IPS-15b (cell line): ENCODE measurements at regions not wholly inside any gene's neighbourhood (a gene's known extent, or its start where the extent isn't known, plus 50 kb on each side); places are given as distances from the start of the nearest gene placed in this dataset.

Experiments used
- H3K27me3 ChIP-seq: one replicate; pipeline ENCODE4 v1.6.1; 2013; ENCODE audit warnings: low read length; ENCODE audit not compliant: control insufficient read depth, insufficient read depth
- H3K36me3 ChIP-seq: one replicate; pipeline ENCODE4 v1.6.1; 2013; ENCODE audit warnings: low read length; ENCODE audit not compliant: control insufficient read depth, insufficient read depth
- H3K4me1 ChIP-seq: one replicate; pipeline ENCODE4 v1.6.1; 2013; ENCODE audit warnings: mild to moderate bottlenecking, low read length; ENCODE audit not compliant: control insufficient read depth, insufficient read depth
- H3K4me3 ChIP-seq: one replicate; pipeline ENCODE4 v1.5.1; 2013; ENCODE audit warnings: low read depth, low read length
- H3K9ac ChIP-seq: one replicate; pipeline ENCODE4 v1.6.1; 2013; ENCODE audit warnings: low read depth, mild to moderate bottlenecking, low read length
- H3K9me3 ChIP-seq: one replicate; pipeline ENCODE4 v1.6.1; 2013; ENCODE audit warnings: mild to moderate bottlenecking, low read length; ENCODE audit not compliant: control insufficient read depth, insufficient read depth

DNA sequence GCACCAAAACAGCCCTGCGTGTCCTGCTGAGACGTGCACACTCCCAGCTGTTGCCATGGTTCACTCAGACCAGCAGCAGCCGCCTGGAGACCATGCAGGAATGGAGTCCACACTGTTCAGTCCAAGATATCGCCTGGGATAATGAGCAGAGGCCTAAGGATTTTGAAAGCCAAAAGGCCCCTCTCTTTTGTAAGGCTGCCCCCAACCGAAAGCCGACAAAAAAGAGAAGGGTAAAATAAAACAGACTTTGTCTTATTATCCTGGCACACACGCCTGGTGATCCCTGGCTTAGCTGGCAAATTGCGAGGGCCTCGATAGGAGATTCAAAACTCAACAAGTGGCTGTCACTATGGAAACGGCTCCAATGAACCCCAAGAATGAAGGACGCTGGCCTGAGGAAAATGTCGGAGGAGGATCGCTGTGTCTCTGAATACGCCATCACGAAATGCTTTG, 263.6 kb downstream of the SKIDA1 start:
- Histone ChIP-seq H3K4me1 (no peaks in the 10 kb centered on the region), H3K9me3 (no peaks in the 10 kb centered on the region), H3K27me3 (no peaks in the 10 kb centered on the region), H3K9ac (no peak overlapping the region), H3K4me3 (no peak overlapping the region), H3K36me3 (no peaks in the 10 kb centered on the region)

DNA sequence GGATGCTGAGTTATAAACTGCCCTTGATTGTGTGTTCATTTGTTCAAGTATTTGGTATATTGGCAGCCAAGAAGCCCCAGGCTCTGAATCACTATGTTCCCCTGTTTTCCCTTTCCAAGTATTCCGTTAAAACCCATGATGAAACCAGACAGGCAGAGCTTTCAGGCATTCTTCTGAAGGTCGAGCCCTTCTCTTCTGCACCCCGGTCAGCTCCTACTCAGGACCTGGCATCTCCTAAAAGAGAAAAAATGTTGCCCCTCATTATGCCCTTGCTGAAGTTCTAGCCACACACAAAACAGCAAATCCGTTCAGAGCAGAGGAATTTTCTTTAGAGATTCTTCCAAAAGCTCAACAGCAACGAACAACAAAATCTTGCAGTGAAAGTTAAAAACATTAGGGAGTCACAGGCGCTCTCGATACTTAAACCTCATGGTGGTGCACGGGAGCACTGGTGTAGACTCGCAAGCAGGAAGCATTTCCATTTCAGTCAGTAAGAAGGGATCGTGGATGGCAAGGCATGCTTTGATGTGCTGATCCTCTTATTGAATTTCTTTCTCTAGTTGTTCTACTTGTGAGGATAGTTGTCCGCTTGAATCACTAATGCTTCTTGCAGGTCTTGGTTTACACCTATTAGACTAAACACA, 264.9 kb downstream of the SKIDA1 start:
- no peaks in the 10 kb centered on the region for H3K9me3 ChIP-seq
- no peaks in the 10 kb centered on the region for H3K4me1 ChIP-seq
- no peak overlapping the region for H3K4me3 ChIP-seq
- H3K9ac ChIP-seq = no peak overlapping the region
- no peaks in the 10 kb centered on the region for H3K27me3 ChIP-seq
- no peaks in the 10 kb centered on the region for H3K36me3 ChIP-seq

DNA sequence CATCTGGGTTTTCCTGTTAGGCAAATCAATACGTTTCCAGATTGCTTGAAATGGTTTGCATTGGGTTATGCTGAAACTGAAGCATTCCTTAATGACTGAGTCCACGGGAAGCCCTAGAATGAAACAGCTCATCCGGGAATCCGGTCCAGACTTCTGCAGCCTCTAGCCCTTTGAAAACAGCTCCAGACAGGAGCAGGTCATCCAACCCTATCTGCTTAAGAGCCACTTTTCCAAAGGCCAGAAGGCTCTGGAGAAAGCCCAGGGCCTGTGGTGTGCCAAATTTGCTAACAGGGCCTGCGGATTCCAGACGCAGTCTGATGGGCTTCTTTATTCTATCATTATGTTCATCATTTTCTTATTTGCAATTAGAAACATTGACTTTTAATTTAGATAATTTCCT, 265.4 kb downstream of the SKIDA1 start:
- no peaks in the 10 kb centered on the region for H3K4me1 ChIP-seq
- no peak overlapping the region for H3K9ac ChIP-seq
- H3K4me3 ChIP-seq = no peak overlapping the region
- no peaks in the 10 kb centered on the region for H3K9me3 ChIP-seq
- H3K27me3 ChIP-seq = no peaks in the 10 kb centered on the region
- H3K36me3 ChIP-seq = no peaks in the 10 kb centered on the region

DNA sequence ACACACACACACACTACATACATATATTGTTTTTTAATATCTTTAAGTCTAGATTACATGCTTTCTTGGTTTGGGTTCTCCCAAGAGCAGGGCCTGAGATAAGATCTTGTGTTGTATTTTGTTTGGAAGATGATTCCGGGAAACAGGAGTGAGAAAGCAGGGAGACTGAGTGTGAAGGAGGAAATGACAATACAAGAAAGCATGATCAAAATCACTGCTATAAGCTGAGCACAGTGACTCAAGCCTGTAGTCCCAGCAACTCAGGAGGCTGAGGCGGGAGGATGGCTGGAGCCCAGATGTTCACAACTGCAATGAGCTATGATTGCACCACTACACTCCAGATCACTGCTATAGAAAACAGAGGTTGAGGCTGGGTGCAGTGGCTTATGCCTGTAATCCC, 267.6 kb downstream of the SKIDA1 start:
- Histone ChIP-seq H3K4me3 (no peak overlapping the region), H3K4me1 (no peaks in the 10 kb centered on the region), H3K27me3 (no peaks in the 10 kb centered on the region), H3K9ac (no peak overlapping the region), H3K9me3 (no peaks in the 10 kb centered on the region), H3K36me3 (no peaks in the 10 kb centered on the region)

DNA sequence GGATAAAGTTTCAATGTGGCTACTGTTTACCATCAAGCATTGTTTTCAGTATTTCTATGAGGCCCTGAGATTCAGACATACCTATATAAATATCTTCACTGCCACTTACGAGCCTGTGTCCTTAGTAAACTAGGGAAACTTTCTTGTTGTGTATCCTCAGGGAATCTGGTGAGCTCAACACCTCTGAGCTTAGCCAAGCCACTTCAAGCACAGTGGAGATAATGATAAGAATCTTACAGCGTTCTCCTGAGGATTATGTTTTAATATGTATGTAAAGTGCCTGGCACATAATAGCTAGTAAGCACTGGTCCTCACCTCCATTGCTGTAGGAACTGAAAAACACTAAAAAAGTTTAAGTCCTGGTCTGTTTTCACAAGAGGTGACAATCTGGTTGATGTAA, 268.3 kb downstream of the SKIDA1 start:
- H3K9me3 ChIP-seq = no peaks in the 10 kb centered on the region

DNA sequence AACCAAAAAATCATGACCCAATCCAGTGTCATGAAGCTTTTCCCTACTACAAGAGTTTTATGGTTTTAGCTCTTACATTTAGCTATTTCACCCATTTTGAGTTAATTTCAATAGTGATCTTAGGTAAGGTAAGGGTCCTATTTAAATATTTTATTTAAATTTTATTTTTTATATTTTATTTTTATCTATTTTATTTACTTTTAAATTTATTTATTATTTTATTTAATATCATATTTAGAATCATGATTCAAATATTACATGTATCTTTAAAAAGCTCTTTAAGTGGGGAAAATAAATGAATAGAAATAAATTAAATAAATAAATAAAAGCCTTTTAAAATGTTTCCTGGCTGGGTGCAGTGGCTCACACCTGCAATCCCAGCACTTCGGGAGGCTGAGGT, 276.0 kb downstream of the SKIDA1 start:
- no peaks in the 10 kb centered on the region for H3K4me1 ChIP-seq
- H3K4me3 ChIP-seq = no peak overlapping the region
- no peak overlapping the region for H3K9ac ChIP-seq
- H3K36me3 ChIP-seq = no peaks in the 10 kb centered on the region
- H3K9me3 ChIP-seq = no peaks in the 10 kb centered on the region
- no peaks in the 10 kb centered on the region for H3K27me3 ChIP-seq

More for the DNA sequence above, 268.3 kb downstream of the SKIDA1 start:
- H3K27me3 ChIP-seq = no peaks in the 10 kb centered on the region
- H3K36me3 ChIP-seq = no peaks in the 10 kb centered on the region
- no peaks in the 10 kb centered on the region for H3K4me1 ChIP-seq
- H3K9ac ChIP-seq = no peak overlapping the region
- no peak overlapping the region for H3K4me3 ChIP-seq

DNA sequence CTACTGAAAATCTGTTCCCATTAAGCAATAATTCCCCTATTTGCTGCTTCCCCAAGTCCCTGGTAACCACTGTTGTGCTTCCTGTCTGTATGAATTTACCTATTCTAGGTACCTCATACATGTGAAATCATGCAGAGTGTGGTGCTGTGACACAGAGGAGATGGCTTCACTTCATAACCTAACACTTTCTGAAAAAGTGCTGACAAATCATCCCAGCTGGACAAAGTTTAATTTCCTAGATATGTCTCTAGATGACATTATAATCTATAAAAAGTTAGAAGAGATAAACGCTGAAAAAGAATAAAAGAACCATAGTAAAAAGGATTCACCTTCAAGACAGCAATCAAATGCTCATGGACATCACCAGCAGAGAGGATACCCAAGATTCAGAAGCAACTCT, 277.9 kb downstream of the SKIDA1 start:
- Histone ChIP-seq H3K4me3 (no peak overlapping the region), H3K9ac (no peak overlapping the region), H3K4me1 (no peaks in the 10 kb centered on the region), H3K27me3 (no peaks in the 10 kb centered on the region), H3K36me3 (no peaks in the 10 kb centered on the region), H3K9me3 (no peaks in the 10 kb centered on the region)

DNA sequence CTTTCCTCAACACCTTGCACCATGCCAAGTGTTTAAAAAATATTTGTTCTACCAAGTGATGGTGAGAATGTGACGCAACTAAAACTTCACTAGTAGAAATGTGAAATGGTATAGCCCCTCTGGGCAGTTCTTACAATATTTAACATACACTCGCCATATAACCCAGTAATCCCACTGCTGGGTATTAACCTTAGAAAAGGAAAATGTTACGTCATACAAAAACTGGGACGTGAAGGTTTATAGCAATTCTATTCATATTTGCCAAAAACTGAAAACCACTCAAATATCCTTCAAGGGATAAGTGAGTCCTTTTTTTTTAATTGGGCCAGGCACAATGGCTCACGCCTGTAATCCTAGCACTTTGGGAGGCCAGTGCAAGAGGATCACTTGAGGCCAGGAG, 279.3 kb downstream of the SKIDA1 start:
- Histone ChIP-seq H3K9ac (no peak overlapping the region), H3K36me3 (no peaks in the 10 kb centered on the region), H3K4me1 (no peaks in the 10 kb centered on the region), H3K9me3 (no peaks in the 10 kb centered on the region), H3K27me3 (no peaks in the 10 kb centered on the region), H3K4me3 (no peak overlapping the region)

DNA sequence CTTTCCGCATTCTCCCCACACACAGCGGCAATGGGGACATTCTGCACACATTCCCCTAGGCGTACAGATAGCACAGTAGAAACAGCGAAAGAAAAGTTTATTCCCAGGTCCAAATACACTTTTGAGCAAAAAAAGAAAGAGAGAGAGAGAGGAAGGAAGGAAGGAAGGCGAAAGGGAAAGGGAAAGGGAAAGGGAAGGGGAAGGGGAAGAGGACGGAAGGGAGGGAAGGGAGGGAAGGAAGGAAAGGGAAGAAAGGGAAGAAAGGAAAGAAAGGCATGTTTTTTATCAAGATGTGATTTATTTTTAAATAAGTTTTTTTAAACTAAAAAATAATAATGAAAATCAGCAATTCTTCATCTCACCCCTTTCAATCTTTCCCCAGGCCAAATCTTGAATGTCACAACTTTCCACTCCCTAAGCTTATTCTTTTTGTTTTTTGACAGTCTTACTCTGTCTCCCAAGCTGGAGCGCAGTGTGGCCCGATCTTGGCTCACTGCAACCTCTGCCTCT, 281.7 kb downstream of the SKIDA1 start:
- H3K9me3 ChIP-seq = no peaks in the 10 kb centered on the region

DNA sequence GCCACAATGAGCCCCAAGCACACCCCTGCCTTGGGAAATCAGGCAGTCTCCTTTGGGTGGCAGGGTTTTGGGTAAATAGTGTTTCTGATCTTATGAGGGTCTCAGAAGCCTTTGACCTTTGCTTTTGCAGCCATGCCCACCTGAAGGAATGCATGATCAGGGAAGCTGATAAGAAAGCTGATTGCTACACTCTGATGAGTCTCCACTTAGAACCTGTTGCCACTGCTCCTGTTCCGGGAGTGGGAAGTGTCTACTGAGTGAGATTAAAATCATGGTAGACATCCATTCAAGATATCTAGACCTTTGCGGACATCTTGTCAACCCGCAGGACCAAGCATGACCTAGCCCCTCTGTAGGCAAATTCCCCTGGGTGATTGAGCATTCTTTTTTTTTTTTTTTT, 282.6 kb downstream of the SKIDA1 start:
- Histone ChIP-seq H3K9ac (no peak overlapping the region), H3K4me3 (no peak overlapping the region), H3K9me3 (no peaks in the 10 kb centered on the region), H3K4me1 (no peaks in the 10 kb centered on the region), H3K36me3 (no peaks in the 10 kb centered on the region), H3K27me3 (no peaks in the 10 kb centered on the region)

More for the DNA sequence above, 281.7 kb downstream of the SKIDA1 start:
- Histone ChIP-seq H3K9ac (no peak overlapping the region), H3K27me3 (no peaks in the 10 kb centered on the region), H3K4me1 (no peaks in the 10 kb centered on the region), H3K4me3 (no peak overlapping the region), H3K36me3 (no peaks in the 10 kb centered on the region)

DNA sequence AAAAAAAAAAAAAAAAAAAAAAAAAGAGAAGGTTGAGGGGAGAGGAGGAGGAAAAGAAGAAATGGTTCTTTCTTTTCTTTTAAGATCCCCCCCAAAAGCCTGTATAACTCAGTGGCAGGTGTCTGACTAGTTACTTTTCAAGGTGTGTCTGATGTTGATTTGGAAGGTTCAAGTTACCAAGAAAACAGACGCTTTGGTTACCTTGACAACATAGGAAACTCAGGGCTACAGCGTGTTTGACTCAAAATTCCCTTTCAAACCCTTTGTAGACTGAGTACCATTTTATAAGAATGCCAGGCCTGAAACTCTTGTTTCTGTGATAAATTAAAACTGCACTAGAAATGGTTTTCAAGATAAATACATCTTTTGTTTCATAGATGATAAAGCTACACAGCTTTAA, 286.8 kb downstream of the SKIDA1 start:
- Histone ChIP-seq H3K9me3 (no peaks in the 10 kb centered on the region), H3K4me1 (no peaks in the 10 kb centered on the region), H3K9ac (no peak overlapping the region), H3K36me3 (no peaks in the 10 kb centered on the region), H3K4me3 (no peak overlapping the region), H3K27me3 (no peaks in the 10 kb centered on the region)

DNA sequence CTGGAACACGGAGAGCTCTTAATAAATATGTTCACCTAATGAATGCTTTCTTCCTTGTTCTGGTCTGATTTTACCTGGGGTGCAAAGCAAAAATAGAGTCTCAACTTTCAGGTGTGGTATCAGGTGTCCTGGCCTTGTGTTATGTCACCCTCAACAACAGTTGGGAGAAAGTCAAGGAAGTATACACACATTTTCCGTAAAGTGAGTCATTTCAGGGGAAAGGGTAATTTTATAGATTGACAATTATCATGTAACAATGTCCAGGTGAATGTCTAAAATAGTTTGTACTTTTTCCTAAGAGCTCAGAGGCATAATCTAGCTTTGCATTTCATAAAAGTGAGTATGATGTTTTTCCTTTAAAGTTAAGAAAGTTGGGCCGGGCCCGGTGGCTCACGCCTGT, 287.4 kb downstream of the SKIDA1 start:
- Histone ChIP-seq H3K4me3 (no peak overlapping the region), H3K4me1 (no peaks in the 10 kb centered on the region), H3K9me3 (no peaks in the 10 kb centered on the region), H3K9ac (no peak overlapping the region), H3K27me3 (no peaks in the 10 kb centered on the region), H3K36me3 (no peaks in the 10 kb centered on the region)
